Activated CD4-positive, alpha-beta memory T cell treated with anti-CD3 and anti-CD28 coated beads for 36 hours (primary cell): ENCODE measurements at regions not wholly inside any gene's neighbourhood (a gene's known extent, or its start where the extent isn't known, plus 50 kb on each side); places are given as distances from the start of the nearest gene placed in this dataset.

ENCODE experiments used
- CTCF ChIA-PET: fragments of 350-600 bp; sonication (Branson Sonifier 250); formaldehyde crosslinking; loops from one replicate; lab custom pipeline; 2021; ENCODE audit warnings: antibody characterized with exemption, inconsistent platforms; lab: Charles Lee
- POLR2A ChIA-PET: fragments of 350-600 bp; sonication (Branson Sonifier 250); formaldehyde crosslinking; loops from one replicate; lab custom pipeline; 2021; ENCODE audit warnings: antibody characterized with exemption; lab: Charles Lee
- DNase-seq: peaks from one replicate; pipeline ENCODE4 v3.0.0-alpha.2; 2020
- H3K27ac Mint-ChIP-seq: one replicate; pipeline ENCODE4 v1.8.0; 2021; ENCODE audit warnings: mixed read lengths
- H3K27me3 Mint-ChIP-seq: one replicate; pipeline ENCODE4 v1.8.0; 2021; ENCODE audit warnings: mixed read lengths
- H3K36me3 Mint-ChIP-seq: one replicate; pipeline ENCODE4 v1.8.0; 2021; ENCODE audit warnings: mixed read lengths
- H3K4me1 Mint-ChIP-seq: one replicate; pipeline ENCODE4 v1.8.0; 2021; ENCODE audit warnings: low read depth, mixed read lengths
- H3K4me3 Mint-ChIP-seq: one replicate; pipeline ENCODE4 v1.8.0; 2021; ENCODE audit warnings: mild to moderate bottlenecking, mixed read lengths
- H3K9me3 Mint-ChIP-seq: one replicate; pipeline ENCODE4 v1.8.0; 2021; ENCODE audit warnings: mixed read lengths
- intact Hi-C: fragments of 100-400 bp; cut with micrococcal nuclease; formaldehyde crosslinking; loops from one replicate; pipeline ENCODE4 v1.15.1; 2023

- CTCF ChIA-PET = no interaction called here
- H3K4me3 Mint-ChIP-seq = no peak overlapping the region
- H3K4me1 Mint-ChIP-seq = no peaks in the 10 kb centered on the region
- H3K27ac Mint-ChIP-seq = no peak overlapping the region
- intact Hi-C loops = no loop called here
- no peak for DNase-seq
- no peaks in the 10 kb centered on the region for H3K36me3 Mint-ChIP-seq
- no peaks in the 10 kb centered on the region for H3K9me3 Mint-ChIP-seq
- POLR2A ChIA-PET = no interaction called here
- peaks cover 8% of the 10 kb centered on the region for H3K27me3 Mint-ChIP-seq
Observed at GRCh38 chr4:56217343-56217890, 169.9 kb downstream of the AASDH start.

GRCh38 chr4:56215901-56216300 lies 171.4 kb downstream of the AASDH start:
- Mint-ChIP-seq H3K4me3 (no peak overlapping the region), H3K4me1 (no peaks in the 10 kb centered on the region), H3K9me3 (peaks cover 7% of the 10 kb centered on the region), H3K27me3 (peaks cover 8% of the 10 kb centered on the region), H3K27ac (no peak overlapping the region), H3K36me3 (no peaks in the 10 kb centered on the region)
- DNase-seq = no peak
- POLR2A ChIA-PET = no interaction called here
- intact Hi-C loops = no loop called here
- CTCF ChIA-PET = interaction anchor here (0.6 to 0.7 kb wide), 2 partner anchors 15 to 85 kb away, joined by 3 to 4 read pairs; no protein-coding TSS in a partner anchor

- ChIA-PET POLR2A (no interaction called here), CTCF (interaction anchor here (0.6 to 0.7 kb wide), 2 partner anchors 16 to 86 kb away, joined by 3 to 4 read pairs; no protein-coding TSS in a partner anchor)
- Mint-ChIP-seq H3K27ac (no peak overlapping the region), H3K36me3 (no peaks in the 10 kb centered on the region), H3K4me3 (no peak overlapping the region), H3K4me1 (no peaks in the 10 kb centered on the region), H3K27me3 (peaks cover 5% of the 10 kb centered on the region), H3K9me3 (peaks cover 7% of the 10 kb centered on the region)
- intact Hi-C loops = no loop called here
- DNase-seq = no peak
Observed at GRCh38 chr4:56215141-56215783, 172.0 kb downstream of the AASDH start.

- Mint-ChIP-seq H3K9me3 (peaks cover 7% of the 10 kb centered on the region), H3K27me3 (peaks cover 4% of the 10 kb centered on the region), H3K4me3 (no peak overlapping the region), H3K36me3 (no peaks in the 10 kb centered on the region), H3K27ac (no peak overlapping the region), H3K4me1 (no peaks in the 10 kb centered on the region)
- DNase-seq = no peak
- intact Hi-C loops = no loop called here
- POLR2A ChIA-PET = no interaction called here
- CTCF ChIA-PET = no interaction called here
Observed at GRCh38 chr4:56213543-56213942, 173.7 kb downstream of the AASDH start.

GRCh38 chr4:56212774-56213173 lies 174.5 kb downstream of the AASDH start:
- DNase-seq = no peak
- no peaks in the 10 kb centered on the region for H3K4me1 Mint-ChIP-seq
- peaks cover 7% of the 10 kb centered on the region for H3K9me3 Mint-ChIP-seq
- peaks cover 4% of the 10 kb centered on the region for H3K27me3 Mint-ChIP-seq
- POLR2A ChIA-PET = no interaction called here
- H3K36me3 Mint-ChIP-seq = no peaks in the 10 kb centered on the region
- H3K27ac Mint-ChIP-seq = no peak overlapping the region
- intact Hi-C loops = no loop called here
- CTCF ChIA-PET = no interaction called here
- no peak overlapping the region for H3K4me3 Mint-ChIP-seq

- H3K27ac Mint-ChIP-seq = no peak overlapping the region
- peaks cover 4% of the 10 kb centered on the region for H3K27me3 Mint-ChIP-seq
- ChIA-PET CTCF (no interaction called here), POLR2A (no interaction called here)
- no peaks in the 10 kb centered on the region for H3K4me1 Mint-ChIP-seq
- H3K9me3 Mint-ChIP-seq = peaks cover 7% of the 10 kb centered on the region
- no peaks in the 10 kb centered on the region for H3K36me3 Mint-ChIP-seq
- H3K4me3 Mint-ChIP-seq = no peak overlapping the region
- intact Hi-C loops = no loop called here
- no peak for DNase-seq
Observed at GRCh38 chr4:56211202-56211601, 176.1 kb downstream of the AASDH start.

- DNase-seq = no peak
- Mint-ChIP-seq H3K4me1 (no peaks in the 10 kb centered on the region), H3K9me3 (peaks cover 7% of the 10 kb centered on the region), H3K27me3 (peaks cover 3% of the 10 kb centered on the region), H3K4me3 (no peak overlapping the region), H3K36me3 (no peaks in the 10 kb centered on the region), H3K27ac (no peak overlapping the region)
- POLR2A ChIA-PET = no interaction called here
- intact Hi-C loops = no loop called here
- CTCF ChIA-PET = no interaction called here
Observed at GRCh38 chr4:56210397-56210796, 176.9 kb downstream of the AASDH start.

GRCh38 chr4:56209767-56210166 lies 177.5 kb downstream of the AASDH start:
- H3K36me3 Mint-ChIP-seq = no peaks in the 10 kb centered on the region
- no peaks in the 10 kb centered on the region for H3K4me1 Mint-ChIP-seq
- H3K27ac Mint-ChIP-seq = no peak overlapping the region
- H3K27me3 Mint-ChIP-seq = peaks cover 3% of the 10 kb centered on the region
- DNase-seq = no peak
- ChIA-PET CTCF (no interaction called here), POLR2A (no interaction called here)
- intact Hi-C loops = no loop called here
- peaks cover 7% of the 10 kb centered on the region for H3K9me3 Mint-ChIP-seq
- H3K4me3 Mint-ChIP-seq = no peak overlapping the region

GRCh38 chr4:56208103-56208502 lies 179.2 kb downstream of the AASDH start:
- H3K9me3 Mint-ChIP-seq = peaks cover 7% of the 10 kb centered on the region
- intact Hi-C loops = no loop called here
- H3K4me3 Mint-ChIP-seq = no peak overlapping the region
- H3K27me3 Mint-ChIP-seq = peaks cover 3% of the 10 kb centered on the region
- CTCF ChIA-PET = no interaction called here
- no peak overlapping the region for H3K27ac Mint-ChIP-seq
- DNase-seq = no peak
- POLR2A ChIA-PET = no interaction called here
- no peaks in the 10 kb centered on the region for H3K36me3 Mint-ChIP-seq
- no peaks in the 10 kb centered on the region for H3K4me1 Mint-ChIP-seq

GRCh38 chr4:56206258-56206657 lies 181.0 kb downstream of the AASDH start:
- H3K4me1 Mint-ChIP-seq = no peaks in the 10 kb centered on the region
- no peak overlapping the region for H3K27ac Mint-ChIP-seq
- intact Hi-C loops = no loop called here
- peaks cover 8% of the 10 kb centered on the region for H3K27me3 Mint-ChIP-seq
- no peak for DNase-seq
- no peak overlapping the region for H3K4me3 Mint-ChIP-seq
- peaks cover 1% of the 10 kb centered on the region for H3K9me3 Mint-ChIP-seq
- ChIA-PET POLR2A (no interaction called here), CTCF (no interaction called here)
- H3K36me3 Mint-ChIP-seq = no peaks in the 10 kb centered on the region

GRCh38 chr4:56200275-56200674 lies 187.0 kb downstream of the AASDH start:
- no peaks in the 10 kb centered on the region for H3K36me3 Mint-ChIP-seq
- CTCF ChIA-PET = no interaction called here

GRCh38 chr4:56198265-56198664 lies 189.0 kb downstream of the AASDH start:
- Mint-ChIP-seq H3K9me3 (no peaks in the 10 kb centered on the region), H3K4me3 (no peak overlapping the region), H3K27me3 (peaks cover 15% of the 10 kb centered on the region), H3K27ac (no peak overlapping the region), H3K4me1 (no peaks in the 10 kb centered on the region), H3K36me3 (no peaks in the 10 kb centered on the region)
- POLR2A ChIA-PET = no interaction called here
- intact Hi-C loops = no loop called here
- CTCF ChIA-PET = no interaction called here
- DNase-seq = no peak

More at GRCh38 chr4:56200275-56200674, 187.0 kb downstream of the AASDH start:
- Mint-ChIP-seq H3K9me3 (no peaks in the 10 kb centered on the region), H3K27me3 (peaks cover 12% of the 10 kb centered on the region), H3K27ac (no peak overlapping the region), H3K4me3 (no peak overlapping the region), H3K4me1 (no peaks in the 10 kb centered on the region)
- DNase-seq = no peak
- POLR2A ChIA-PET = no interaction called here
- intact Hi-C loops = no loop called here

GRCh38 chr4:56197387-56197786 lies 189.9 kb downstream of the AASDH start:
- Mint-ChIP-seq H3K4me3 (no peak overlapping the region), H3K27ac (no peak overlapping the region), H3K9me3 (no peaks in the 10 kb centered on the region), H3K27me3 (peaks cover 15% of the 10 kb centered on the region), H3K4me1 (no peaks in the 10 kb centered on the region), H3K36me3 (no peaks in the 10 kb centered on the region)
- no peak for DNase-seq
- POLR2A ChIA-PET = no interaction called here
- CTCF ChIA-PET = no interaction called here
- intact Hi-C loops = no loop called here
